LoVo (cell line): ENCODE measurements at regions not wholly inside any gene's neighbourhood (a gene's known extent, or its start where the extent isn't known, plus 50 kb on each side); places are given as distances from the start of the nearest gene placed in this dataset.

ENCODE experiments used
- DNase-seq: peaks from one replicate; pipeline ENCODE4 v3.0.0-alpha.2; 2016; ENCODE audit warnings: low spot score

DNA sequence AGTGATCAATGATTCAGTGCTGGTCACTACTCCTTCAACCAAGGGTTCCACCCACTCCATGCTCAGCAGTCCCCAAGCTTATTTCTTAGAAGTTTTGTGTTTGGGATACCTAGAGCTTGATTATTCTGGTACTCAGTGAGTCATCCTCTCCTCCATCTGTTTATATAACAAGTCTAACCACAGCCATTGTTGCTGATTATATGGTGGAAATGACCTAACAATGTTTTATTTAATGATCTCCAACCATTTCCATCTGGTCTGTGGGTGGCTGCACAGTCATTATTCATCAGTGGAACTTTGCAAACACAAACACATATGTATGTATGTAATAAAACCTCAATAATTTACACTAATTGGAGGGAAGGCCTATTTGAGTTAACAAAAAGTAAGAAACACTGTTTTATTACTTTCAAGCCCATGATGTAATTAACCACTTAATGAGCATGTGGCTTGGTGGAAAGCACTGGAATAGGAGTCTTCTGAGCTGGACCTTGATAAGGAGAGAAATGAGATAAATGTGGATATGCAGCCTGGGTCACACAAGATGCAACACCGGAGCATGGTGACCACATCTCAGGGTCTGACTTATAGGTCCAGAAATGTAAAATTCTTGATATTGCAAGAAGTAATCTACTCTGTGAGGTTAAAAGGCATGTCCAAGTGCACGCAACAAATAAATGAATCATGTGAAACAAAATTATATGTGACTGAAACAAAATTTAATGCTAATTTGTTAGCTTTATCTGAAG is 99.0 kb upstream of the WLS start:
- DNase-seq: no peak

- no peak for DNase-seq
Measured at GRCh38 chr1:68330391-68330790, 98.1 kb upstream of the WLS start.

DNA sequence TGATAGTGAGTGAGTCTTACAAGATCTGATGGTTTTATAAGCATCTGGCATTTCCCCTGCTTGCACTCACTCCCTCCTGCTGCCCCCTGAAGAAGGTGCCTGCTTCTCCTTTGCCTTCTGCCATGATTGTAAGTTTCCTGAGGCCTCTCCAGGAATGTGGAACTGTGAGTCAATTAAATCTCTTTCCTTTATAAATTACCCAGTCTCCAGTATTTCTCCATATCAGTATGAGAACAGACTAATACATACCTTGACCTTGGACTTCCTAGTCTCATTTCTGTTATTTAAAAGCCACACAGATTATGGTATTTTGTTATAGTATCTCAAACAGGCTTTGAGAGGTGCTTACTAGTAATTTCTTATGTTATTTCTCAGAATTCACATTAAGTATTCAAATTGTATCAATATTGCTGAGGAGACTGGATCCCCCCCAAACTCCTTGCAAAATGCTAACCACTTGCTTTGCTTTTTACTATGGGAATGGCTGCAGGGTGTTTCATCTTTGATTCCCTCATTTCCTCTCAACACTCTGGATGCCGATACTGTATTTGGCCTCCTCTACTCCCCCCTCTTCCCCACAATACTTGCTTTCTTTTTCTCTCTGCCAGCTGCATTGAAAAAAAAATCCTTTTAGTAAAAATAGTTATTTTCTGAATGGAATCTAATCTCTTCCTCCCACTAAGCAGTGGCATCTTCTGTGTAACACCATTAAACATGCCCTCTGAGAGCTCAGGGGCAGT is 96.9 kb upstream of the WLS start:
- DNase-seq: no peak

DNA sequence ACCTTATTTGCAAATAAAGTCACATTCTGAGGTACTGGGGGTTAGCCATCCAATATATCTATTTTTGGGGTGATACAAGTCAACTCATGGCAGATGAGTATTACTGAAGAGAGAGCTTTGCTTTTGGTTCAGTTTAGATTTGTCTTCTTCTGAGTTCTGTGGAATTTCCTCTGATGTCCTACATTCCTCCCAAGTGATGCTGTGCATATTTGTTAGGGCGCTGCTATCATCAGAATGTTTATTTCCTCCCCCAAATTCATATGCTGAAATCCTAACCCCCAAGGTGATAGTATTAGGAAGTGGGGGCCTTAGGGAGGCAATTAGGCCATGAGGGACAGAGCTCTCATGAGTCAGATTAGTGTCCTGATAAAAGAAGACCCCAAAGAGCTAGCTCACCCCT is 96.2 kb upstream of the WLS start:
- no peak for DNase-seq

- no peak for DNase-seq
Measured at GRCh38 chr1:68327414-68327813, 95.1 kb upstream of the WLS start.

GRCh38 chr1:68326481-68326880 is 94.2 kb upstream of the WLS start:
- no peak for DNase-seq

DNA sequence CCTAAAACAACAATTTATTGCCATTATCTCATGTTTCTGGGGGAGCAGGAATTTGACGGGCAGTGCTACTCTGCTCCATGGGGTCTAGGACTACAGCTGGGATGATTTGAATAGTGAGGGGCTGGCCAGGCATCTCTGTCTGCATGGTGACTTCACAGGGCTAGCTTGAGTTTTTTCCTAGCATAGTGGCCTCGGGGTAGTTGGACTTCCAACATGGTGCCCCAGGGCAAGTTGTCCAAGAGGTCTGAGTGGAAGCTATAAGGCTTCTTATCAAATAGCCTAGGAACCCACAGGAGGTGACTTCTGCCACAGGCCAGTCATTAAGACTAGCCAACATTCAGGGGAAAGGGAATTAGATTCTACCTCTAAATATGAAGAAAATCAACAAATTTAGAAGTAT is 92.0 kb upstream of the WLS start:
- DNase-seq: no peak

DNA sequence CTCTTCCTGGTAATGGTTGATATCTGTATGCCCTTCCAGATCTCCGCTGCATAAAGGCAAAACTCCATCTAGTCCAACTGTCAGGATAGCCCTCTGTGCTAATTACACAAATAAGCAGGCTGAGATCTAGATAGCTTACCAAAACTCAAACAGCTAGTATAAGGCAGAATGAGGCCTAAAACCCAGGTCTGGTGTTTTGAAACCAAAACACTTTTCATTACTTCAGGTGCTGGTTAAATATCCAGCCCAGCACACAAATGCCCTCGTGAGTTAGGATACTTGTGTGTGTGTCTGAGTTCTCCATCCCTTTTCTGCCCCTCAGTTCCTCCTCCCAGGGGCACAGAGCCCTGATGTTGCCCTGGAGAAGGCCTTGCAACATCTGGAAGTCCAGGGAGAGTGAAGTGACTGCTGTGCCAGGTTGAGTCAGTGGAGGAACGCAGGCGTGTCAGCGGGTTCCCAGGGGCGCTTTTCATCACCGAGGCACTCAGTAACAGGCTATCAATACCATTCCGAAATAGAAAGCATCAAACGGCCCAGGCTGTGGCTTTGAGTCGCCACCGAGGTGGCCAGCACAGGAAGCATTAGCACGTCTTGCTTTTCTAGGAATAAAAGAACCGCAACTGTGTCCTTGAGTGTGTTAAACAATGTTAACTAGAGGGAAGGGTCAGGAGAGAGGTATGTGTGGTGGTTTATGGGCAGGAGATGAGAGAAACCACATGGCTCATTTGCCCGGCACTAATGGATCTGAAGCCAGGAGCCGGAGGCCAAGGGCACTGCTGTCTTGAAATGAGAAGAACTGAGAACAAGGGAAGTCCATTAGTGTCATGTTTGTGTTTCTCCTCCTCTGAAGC is 90.7 kb upstream of the WLS start:
- no peak for DNase-seq

GRCh38 chr1:68322096-68322495 is 89.8 kb upstream of the WLS start:
- DNase-seq: no peak

DNA sequence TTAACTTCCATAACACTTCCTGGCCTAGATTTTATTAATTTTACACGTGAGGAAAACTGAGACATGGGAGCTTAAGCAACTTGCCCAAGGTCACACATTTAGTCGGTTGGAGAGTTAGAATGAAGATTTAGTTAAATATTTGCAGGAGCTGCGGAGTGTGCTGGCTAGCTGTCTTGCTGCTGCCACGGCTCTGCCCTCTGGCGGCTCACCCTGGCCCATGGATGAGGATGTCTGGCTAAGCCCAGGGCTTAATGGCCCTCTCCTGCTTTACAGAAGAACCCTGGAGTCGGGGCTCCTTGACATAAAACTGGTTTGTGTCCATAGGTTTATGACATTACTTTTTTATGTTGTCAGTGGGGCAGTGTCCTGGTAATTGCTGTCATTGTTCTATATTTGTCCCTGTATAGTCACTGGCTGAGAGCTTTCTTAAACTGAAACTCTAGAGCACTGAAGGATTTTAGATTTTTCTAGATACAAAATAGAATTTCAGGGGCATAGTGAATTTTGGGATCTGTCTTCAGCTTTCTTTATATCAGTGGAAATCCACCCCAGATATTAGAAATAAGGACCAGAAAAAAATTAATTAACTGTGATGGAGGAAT is 88.9 kb upstream of the WLS start:
- DNase-seq: peak; percentile 57

DNA sequence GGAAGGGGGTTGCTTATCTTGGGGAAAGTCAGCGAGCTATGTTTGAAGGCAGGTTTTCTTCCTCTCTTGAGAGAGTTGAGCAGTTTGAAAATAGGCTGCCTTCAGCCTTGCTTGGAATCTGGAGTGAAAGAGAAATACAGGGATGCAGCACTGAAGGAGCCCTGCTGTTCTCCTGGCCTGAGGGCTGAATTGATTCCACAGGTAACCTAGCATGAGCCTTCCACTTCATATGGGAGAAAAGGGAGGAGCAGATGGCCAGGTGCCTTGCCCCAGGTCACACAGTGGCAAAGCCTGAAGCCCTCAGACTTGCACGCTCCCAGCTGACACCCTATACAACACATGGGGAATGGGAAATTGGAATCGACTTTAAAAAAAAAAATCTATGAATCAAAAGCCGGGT is 88.0 kb upstream of the WLS start:
- DNase-seq: no peak

- DNase-seq: no peak
Measured at GRCh38 chr1:68319907-68320306, 87.6 kb upstream of the WLS start.

DNA sequence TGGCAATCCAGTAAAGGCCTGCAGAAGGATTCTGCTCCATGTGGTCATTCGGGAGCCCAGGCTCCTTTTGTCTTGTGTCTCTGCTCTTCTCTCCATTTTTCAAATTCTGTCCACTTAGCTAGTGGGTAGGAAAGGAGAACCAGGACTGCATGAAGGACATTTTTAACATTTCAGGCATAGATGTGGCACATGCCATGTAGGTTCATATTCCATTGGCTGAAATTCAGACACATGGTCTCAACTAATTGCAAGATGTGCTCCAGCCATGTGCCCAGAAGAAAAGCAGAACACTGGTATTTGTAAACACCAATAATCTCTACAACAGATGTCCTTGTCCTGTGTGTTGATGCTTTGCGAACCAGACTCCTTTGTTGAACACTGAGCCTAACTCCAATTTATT is 85.2 kb upstream of the WLS start:
- DNase-seq: no peak

GRCh38 chr1:68314151-68314780 is 81.9 kb upstream of the WLS start:
- no peak for DNase-seq

DNA sequence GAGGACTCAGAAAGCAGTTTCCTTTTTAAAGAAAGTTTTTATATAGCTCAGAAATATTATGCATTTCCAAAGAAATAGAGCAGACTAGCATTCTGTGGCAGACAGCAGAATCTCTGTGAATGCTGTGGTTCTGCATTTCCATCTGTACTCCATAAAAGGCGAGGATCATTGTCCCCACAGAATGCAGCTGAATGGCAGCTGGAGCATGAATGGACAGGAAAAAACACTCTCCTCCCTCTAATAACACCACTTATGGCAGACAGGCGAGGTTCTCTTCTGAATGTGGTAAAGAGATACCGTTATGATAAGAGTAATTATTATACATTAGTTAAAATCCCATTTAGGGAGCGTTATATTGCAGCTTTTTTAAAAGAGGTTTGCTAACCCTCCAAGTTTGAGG is 81.4 kb upstream of the WLS start:
- no peak for DNase-seq

GRCh38 chr1:68308034-68308433 is 75.7 kb upstream of the WLS start:
- DNase-seq: no peak

- DNase-seq: peak; percentile 15
Measured at GRCh38 chr1:68307378-68307787, 75.1 kb upstream of the WLS start.

DNA sequence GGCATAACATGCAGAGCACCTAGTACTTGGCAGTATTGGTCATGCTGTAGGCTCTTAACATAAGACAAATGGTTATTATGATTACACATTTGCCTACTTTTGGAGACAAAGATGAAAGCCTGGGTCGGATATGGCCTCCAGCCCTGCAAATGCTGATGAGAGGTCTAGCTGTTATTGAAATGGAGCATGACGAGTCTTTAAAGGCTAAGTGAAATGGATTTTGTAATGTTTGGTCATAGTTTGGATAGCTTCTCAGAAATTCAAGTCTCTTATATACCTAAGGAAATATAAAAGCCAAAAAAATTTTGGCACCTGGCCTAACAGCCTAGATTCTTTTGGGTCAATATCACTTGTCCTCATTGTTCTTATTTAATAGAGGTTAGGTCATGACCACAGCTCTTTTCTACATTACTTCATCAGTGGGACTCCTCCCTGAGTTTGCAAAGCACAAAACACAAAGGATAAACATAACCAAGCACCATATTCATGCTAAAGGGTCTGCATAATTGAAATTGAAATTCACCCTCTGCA is 69.2 kb upstream of the WLS start:
- no peak for DNase-seq

DNA sequence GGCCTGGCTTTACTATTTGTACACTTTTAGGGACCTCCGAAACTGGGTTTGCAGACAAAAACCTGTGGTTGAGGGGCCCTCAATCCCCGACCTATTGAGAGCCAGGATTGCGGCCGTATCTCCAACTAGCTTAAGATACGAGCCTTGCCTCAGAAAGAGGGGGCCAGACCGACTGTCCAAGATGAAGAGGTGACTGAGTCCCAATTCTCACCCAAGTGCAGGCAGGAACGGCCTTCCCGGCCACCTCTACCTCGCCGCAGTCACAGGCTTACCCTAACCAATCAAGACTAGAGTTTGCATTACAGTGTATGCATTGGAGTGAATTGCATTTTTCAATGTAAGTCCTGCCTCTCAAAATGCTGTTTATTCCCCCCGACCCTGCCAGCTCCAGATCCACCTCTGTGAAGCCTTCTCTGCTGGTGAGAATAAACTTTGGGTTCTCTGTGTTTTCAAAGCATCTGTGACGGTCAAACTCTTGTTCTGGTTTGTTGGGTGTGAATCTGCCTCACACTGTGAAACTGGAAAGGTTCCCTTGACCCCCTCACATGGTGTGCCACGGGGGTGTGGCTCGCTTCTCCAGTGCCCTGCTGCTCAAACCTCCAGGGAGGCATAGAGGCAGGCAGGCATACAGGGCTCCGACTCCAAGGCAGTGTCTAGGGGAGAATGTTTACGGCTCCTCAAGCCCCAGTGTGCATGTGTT is 62.2 kb upstream of the WLS start:
- DNase-seq: no peak

- DNase-seq: no peak
Measured at GRCh38 chr1:68293609-68294366, 61.5 kb upstream of the WLS start.
